Mammary epithelial cell (primary cell): ENCODE measurements at regions not wholly inside any gene's neighbourhood (a gene's known extent, or its start where the extent isn't known, plus 50 kb on each side); places are given as distances from the start of the nearest gene placed in this dataset.

Source experiments
- EZH2 ChIP-seq: IDR thresholded peaks from 2 replicates; pipeline ENCODE4 v1.6.1; 2012; ENCODE audit warnings: low read length, inconsistent platforms, borderline replicate concordance
- TF ChIP-seq, protein P1 (sequence below), 2 donors: IDR thresholded peaks in 1 of 2; conservative IDR thresholded peaks in 1 of 2; 2 replicates each; pipeline ENCODE4 v1.5.1; 2011 to 2012; ENCODE audit warnings: inconsistent platforms in 2 of 2, low read length in 2 of 2, mild to moderate bottlenecking in 2 of 2, control low read depth in 1 of 2, low read depth in 1 of 2; ENCODE audit not compliant: insufficient read depth in 1 of 2; ENCODE audit errors: extremely low read depth in 1 of 2

DNA sequence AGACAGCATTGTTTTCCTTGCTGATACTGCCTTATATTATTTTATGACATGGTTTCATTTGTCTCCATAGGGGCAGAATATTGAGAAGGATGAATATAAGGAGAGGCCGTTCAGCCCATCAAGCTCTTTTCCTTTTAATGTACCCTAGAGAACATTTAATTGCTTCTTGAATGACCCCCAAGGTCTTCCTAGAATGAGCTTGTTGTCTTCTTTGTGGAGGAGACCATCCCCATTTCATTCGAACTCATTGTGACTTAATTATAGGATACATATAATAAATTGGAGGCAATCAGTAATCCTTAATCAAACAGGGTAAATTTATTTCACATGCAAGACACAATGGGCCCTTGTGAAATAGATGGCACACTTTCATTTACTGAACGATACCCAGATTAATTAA, 231.3 kb downstream of the MDFIC start:
- TF ChIP-seq, protein P1, sequence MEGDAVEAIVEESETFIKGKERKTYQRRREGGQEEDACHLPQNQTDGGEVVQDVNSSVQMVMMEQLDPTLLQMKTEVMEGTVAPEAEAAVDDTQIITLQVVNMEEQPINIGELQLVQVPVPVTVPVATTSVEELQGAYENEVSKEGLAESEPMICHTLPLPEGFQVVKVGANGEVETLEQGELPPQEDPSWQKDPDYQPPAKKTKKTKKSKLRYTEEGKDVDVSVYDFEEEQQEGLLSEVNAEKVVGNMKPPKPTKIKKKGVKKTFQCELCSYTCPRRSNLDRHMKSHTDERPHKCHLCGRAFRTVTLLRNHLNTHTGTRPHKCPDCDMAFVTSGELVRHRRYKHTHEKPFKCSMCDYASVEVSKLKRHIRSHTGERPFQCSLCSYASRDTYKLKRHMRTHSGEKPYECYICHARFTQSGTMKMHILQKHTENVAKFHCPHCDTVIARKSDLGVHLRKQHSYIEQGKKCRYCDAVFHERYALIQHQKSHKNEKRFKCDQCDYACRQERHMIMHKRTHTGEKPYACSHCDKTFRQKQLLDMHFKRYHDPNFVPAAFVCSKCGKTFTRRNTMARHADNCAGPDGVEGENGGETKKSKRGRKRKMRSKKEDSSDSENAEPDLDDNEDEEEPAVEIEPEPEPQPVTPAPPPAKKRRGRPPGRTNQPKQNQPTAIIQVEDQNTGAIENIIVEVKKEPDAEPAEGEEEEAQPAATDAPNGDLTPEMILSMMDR (conservative IDR thresholded peaks at IDR 0.05 in 1 of 2, IDR thresholded peaks at IDR 0.05 in 1 of 2; ENCODE audit: extremely low read depth in 1 of 2, insufficient read depth in 1 of 2, low read depth in 1 of 2, low read length in 2 of 2): no peak
- no peak for TF ChIP-seq EZH2
